ENCODE measurements at regions not wholly inside any gene's neighbourhood (a gene's known extent, or its start where the extent isn't known, plus 50 kb on each side); places are given as distances from the start of the nearest gene placed in this dataset.

- TF ChIP-seq ZFX (IDR thresholded peaks at IDR 0.05) (no peak), CTCF (conservative IDR thresholded peaks at IDR 0.05) (no peak)
- no peak overlapping the region for H3K27ac ChIP-seq
Observed at GRCh38 chr1:87539147-87539546, 210.5 kb downstream of the LMO4 start.

- H3K27ac ChIP-seq: no peak overlapping the region
- TF ChIP-seq CTCF (conservative IDR thresholded peaks at IDR 0.05) (no peak), ZFX (IDR thresholded peaks at IDR 0.05) (no peak)
Observed at GRCh38 chr1:87542697-87543096, 214.0 kb downstream of the LMO4 start.

DNA sequence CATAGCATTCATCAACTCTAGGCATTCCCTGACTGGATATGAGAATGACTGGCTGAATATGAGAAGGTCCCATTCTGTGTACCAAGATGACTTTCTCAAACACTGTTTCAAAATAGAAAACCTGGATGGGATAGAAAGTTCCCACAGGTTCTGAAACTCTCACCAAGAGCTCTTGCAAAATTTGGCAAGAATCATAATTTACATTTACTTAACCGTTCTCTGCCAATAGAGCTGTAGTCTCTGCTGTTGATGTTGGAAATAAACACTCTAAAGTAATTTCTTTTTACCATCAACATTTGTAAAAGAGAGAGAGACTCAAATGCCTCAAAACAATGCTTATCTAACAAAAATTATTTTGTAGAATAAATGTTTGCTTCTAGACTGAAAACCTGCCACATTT, 221.1 kb downstream of the LMO4 start:
- no peak overlapping the region for H3K27ac ChIP-seq
- TF ChIP-seq CTCF (conservative IDR thresholded peaks at IDR 0.05): no peak
- no peak for TF ChIP-seq ZFX (IDR thresholded peaks at IDR 0.05)

GRCh38 chr1:87553511-87553910, 224.8 kb downstream of the LMO4 start:
- no peak for TF ChIP-seq ZFX (IDR thresholded peaks at IDR 0.05)
- no peak for TF ChIP-seq CTCF (conservative IDR thresholded peaks at IDR 0.05)
- no peak overlapping the region for H3K27ac ChIP-seq

GRCh38 chr1:87555366-87555765, 226.7 kb downstream of the LMO4 start:
- H3K27ac ChIP-seq: no peak overlapping the region
- TF ChIP-seq ZFX (IDR thresholded peaks at IDR 0.05) (no peak), CTCF (conservative IDR thresholded peaks at IDR 0.05) (no peak)

GRCh38 chr1:87556326-87556725, 227.6 kb downstream of the LMO4 start:
- no peak for TF ChIP-seq ZFX (IDR thresholded peaks at IDR 0.05)
- no peak for TF ChIP-seq CTCF (conservative IDR thresholded peaks at IDR 0.05)
- no peak overlapping the region for H3K27ac ChIP-seq

DNA sequence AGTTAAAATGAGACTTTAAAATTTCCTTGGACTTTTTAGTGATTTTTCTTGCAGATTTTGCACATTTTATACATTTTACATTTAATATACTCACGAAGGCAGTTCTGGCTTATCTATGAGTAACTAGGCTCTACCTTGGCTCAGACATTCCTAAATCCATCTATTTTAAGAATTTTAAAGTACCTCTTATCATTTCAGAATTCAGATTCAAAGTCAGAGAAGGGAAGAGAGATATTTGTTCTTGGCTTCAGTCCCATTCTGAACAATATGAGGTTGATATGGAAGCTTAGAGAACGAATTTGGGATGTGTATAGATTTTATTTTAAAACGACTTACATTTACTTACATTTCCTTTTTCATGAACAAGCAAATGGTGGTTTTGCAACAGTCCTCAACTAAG, 230.2 kb downstream of the LMO4 start:
- no peak overlapping the region for H3K27ac ChIP-seq
- TF ChIP-seq CTCF (conservative IDR thresholded peaks at IDR 0.05): no peak
- TF ChIP-seq ZFX (IDR thresholded peaks at IDR 0.05): no peak

Data from C4-2B (cell line).